ENCODE measurements at regions not wholly inside any gene's neighbourhood (a gene's known extent, or its start where the extent isn't known, plus 50 kb on each side); places are given as distances from the start of the nearest gene placed in this dataset.

DNA sequence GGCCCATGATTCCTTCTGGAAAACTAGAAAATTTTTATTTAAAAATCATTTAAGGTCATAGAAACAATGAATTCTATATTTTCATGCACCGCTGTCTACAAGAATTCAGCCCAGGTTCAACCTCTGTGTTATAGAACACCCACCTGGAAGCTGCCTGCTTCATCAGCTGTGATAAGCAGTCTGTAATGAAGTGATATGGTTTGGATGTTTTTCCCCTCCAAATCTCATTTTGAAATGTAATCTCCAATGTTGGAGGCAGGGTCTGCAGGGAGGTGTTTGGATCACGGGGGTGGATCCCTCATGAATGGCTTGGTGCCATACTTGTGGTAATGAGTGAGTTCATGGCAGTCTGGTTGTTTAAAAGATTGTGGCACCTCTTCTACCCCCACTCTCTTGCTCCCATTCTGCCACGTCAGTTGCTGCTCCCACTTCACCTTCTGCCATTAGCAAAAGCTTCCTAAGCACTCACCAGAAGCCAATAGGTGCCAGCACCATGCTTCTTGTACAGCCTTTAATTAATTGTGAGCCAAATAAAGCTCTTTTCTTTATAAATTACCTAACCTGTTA is 55.6 kb downstream of the MRPL32 start:
- Histone ChIP-seq H3K4me3 (no peak overlapping the region), H3K9me3 (replicated peaks in 1 of 3) (no peaks in the 10 kb centered on the region), H3K4me1 (replicated peaks in 1 of 2) (no peaks in the 10 kb centered on the region), H3K27me3 (no peaks in the 10 kb centered on the region), H3K36me3 (replicated peaks in 1 of 2) (no peaks in the 10 kb centered on the region), H3K27ac (no peak overlapping the region)
- intact Hi-C loops (cut with DNase I) = no loop called here
- DNase-seq = no peak
- TF ChIP-seq POLR2A (IDR thresholded peaks at IDR 0.05) = no peak
- WGBS, 4 donors = 75 to 93% (median 79%) methylated on average over 3 of the region's 3 CpGs

DNA sequence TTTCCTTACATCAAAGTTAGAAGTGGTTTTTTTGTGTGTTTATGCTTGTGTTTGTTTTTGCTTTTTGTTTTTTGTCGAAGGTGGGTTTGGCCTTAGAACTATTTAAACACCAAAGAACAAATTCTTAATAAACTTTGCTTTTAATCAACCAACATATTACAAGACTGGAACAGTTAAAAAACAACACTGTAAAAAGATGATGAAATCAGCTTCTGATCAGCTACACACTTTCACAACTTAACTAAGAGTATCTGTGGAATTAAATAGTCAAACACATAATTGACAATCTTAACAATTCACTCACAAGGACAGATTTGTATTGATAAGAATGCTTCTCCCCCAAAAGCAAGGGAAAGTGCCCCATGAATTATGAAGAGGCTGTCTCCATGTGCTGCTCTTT is 58.8 kb downstream of the MRPL32 start:
- 69 to 85% (median 81%) methylated on average over 1 of the region's 1 CpG for WGBS, 4 donors
- Histone ChIP-seq H3K27ac (no peak overlapping the region), H3K4me3 (no peak overlapping the region), H3K27me3 (no peaks in the 10 kb centered on the region), H3K36me3 (replicated peaks in 1 of 2) (no peaks in the 10 kb centered on the region), H3K4me1 (replicated peaks in 1 of 2) (no peaks in the 10 kb centered on the region), H3K9me3 (replicated peaks in 1 of 3) (no peaks in the 10 kb centered on the region)
- no peak for DNase-seq
- no peak for TF ChIP-seq POLR2A (IDR thresholded peaks at IDR 0.05)
- TF ChIP-seq, protein P1, sequence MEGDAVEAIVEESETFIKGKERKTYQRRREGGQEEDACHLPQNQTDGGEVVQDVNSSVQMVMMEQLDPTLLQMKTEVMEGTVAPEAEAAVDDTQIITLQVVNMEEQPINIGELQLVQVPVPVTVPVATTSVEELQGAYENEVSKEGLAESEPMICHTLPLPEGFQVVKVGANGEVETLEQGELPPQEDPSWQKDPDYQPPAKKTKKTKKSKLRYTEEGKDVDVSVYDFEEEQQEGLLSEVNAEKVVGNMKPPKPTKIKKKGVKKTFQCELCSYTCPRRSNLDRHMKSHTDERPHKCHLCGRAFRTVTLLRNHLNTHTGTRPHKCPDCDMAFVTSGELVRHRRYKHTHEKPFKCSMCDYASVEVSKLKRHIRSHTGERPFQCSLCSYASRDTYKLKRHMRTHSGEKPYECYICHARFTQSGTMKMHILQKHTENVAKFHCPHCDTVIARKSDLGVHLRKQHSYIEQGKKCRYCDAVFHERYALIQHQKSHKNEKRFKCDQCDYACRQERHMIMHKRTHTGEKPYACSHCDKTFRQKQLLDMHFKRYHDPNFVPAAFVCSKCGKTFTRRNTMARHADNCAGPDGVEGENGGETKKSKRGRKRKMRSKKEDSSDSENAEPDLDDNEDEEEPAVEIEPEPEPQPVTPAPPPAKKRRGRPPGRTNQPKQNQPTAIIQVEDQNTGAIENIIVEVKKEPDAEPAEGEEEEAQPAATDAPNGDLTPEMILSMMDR (IDR thresholded peaks at IDR 0.05) = no peak
- intact Hi-C loops (cut with DNase I) = no loop called here

DNA sequence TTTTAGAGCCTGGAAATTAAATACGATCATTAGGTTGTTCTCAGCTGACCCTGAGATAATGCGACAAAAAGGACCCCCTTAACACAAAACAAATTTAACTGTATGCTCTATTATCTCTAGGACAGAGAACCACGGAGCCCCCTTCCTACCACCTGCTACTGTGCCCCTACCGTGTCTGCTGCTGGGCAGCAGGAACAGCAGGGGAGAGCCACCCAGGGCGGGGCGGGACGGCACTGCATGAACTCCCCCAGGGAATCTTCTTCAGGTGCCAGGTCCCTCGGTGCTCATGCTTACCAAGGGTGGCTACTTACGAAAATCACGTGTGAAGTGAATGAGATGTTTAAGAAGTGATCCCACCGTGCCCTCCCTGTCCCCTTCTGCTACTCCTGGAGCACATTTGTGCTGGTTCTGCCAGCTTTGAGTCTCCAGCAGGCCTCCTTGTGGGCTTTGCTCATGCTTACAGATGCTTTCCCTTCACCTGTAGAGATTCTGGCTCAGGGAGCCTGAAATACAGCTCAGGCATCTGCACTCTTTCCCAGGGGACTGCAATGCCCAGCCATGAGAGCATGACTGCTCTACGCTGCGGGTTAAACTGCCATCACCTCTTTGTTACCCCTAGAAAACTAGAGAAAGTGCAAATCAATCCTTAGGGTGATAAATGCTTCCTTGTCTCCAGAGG is 59.9 kb downstream of the MRPL32 start:
- DNase-seq = no peak
- intact Hi-C loops (cut with DNase I) = no loop called here
- Histone ChIP-seq H3K36me3 (replicated peaks in 1 of 2) (no peaks in the 10 kb centered on the region), H3K4me1 (replicated peaks in 1 of 2) (no peaks in the 10 kb centered on the region), H3K27ac (no peak overlapping the region), H3K9me3 (replicated peaks in 1 of 3) (no peaks in the 10 kb centered on the region), H3K27me3 (no peaks in the 10 kb centered on the region), H3K4me3 (no peak overlapping the region)
- WGBS, 4 donors = 68 to 83% (median 79%) methylated on average over 8 to 13 of the region's 13 CpGs
- no peak for TF ChIP-seq POLR2A (IDR thresholded peaks at IDR 0.05)
- TF ChIP-seq, protein P1 (IDR thresholded peaks at IDR 0.05) = no peak

DNA sequence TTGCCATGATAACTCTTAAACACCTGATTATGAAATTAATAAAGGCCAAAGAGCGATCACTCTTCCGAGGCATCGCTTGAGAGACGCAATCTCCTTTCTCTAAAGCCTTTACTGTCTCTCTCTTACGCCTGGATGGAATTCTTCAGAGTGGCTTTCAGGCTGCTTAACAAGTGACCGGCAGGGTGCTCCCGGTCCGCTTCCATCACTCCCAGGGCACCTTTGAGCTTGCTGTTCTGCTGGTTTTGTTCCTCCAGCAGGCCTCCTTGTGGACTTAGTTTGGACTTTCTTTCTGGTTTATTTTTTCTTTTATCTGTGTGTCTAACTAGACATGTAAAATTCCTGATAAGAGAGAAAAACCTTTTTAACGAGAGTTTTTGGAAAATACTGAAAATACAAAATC is 60.9 kb downstream of the MRPL32 start:
- Histone ChIP-seq H3K27me3 (no peaks in the 10 kb centered on the region), H3K4me1 (replicated peaks in 1 of 2) (no peaks in the 10 kb centered on the region), H3K27ac (no peak overlapping the region), H3K4me3 (no peak overlapping the region), H3K36me3 (replicated peaks in 1 of 2) (no peaks in the 10 kb centered on the region), H3K9me3 (replicated peaks in 1 of 3) (no peaks in the 10 kb centered on the region)
- TF ChIP-seq, protein P1 (IDR thresholded peaks at IDR 0.05) = no peak
- no peak for TF ChIP-seq POLR2A (IDR thresholded peaks at IDR 0.05)
- DNase-seq = no peak
- 82 to 89% (median 85%) methylated on average over 9 of the region's 9 CpGs for WGBS, 4 donors
- intact Hi-C loops (cut with DNase I) = no loop called here

DNA sequence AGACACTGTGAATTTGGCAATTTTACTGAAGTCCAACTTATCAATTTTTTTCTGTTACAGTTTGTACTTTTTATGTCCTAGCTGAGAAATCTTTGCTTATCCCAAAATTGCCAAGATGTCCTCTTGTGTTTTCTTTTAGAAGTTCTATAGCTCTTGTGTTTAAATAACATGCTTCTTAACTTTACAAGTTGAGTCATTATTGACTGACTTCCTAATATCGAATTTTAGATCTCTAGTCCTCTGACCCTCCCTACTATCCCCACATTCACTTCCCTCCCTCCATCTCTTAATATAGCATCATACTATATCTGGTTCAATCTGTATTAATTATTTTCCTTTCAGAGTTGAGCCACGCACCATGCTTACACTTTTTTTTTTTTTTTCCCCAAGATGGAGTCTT is 61.9 kb downstream of the MRPL32 start:
- intact Hi-C loops (cut with DNase I) = no loop called here

More for the DNA sequence above, 61.9 kb downstream of the MRPL32 start:
- no peak for DNase-seq
- TF ChIP-seq, protein P1 (IDR thresholded peaks at IDR 0.05) = no peak
- no peak for TF ChIP-seq POLR2A (IDR thresholded peaks at IDR 0.05)
- no peaks in the 10 kb centered on the region for H3K36me3 ChIP-seq (replicated peaks in 1 of 2)
- H3K27me3 ChIP-seq = no peaks in the 10 kb centered on the region
- H3K4me3 ChIP-seq = no peak overlapping the region
- 75 to 93% (median 82%) methylated on average over 2 of the region's 2 CpGs for WGBS, 4 donors
- H3K9me3 ChIP-seq (replicated peaks in 1 of 3) = no peaks in the 10 kb centered on the region
- H3K27ac ChIP-seq = no peak overlapping the region
- H3K4me1 ChIP-seq (replicated peaks in 1 of 2) = no peaks in the 10 kb centered on the region

All from adrenal gland (tissue), 9 donors.